Endothelial cell of umbilical vein (primary cell): ENCODE measurements at regions not wholly inside any gene's neighbourhood (a gene's known extent, or its start where the extent isn't known, plus 50 kb on each side); places are given as distances from the start of the nearest gene placed in this dataset.
"Not testable (repeated sequence)": the region's sequence is repeated elsewhere in the genome, so short reads cannot be mapped to it uniquely, and the experiment has no call there.

Experiments
- BruUV-seq: library from RNA; stranded (reverse); fragments of 400-500 nt; replicated peaks from 2 replicates; lab custom pipeline; 2021; lab: Mats Ljungman, UMichigan
- CTCF ChIA-PET: fragments of 300-600, 350-600 bp; sonication (Branson Sonifier 250); formaldehyde crosslinking; loops from one replicate; lab custom pipeline; 2021; ENCODE audit warnings: antibody characterized with exemption, inconsistent platforms; lab: Charles Lee
- POLR2A ChIA-PET: fragments of 300-600, 350-600 bp; sonication (Branson Sonifier 250); formaldehyde crosslinking; loops from one replicate; lab custom pipeline; 2021; ENCODE audit warnings: antibody characterized with exemption, inconsistent platforms; lab: Charles Lee
- DNase-seq: peaks from one replicate; pipeline ENCODE4 v3.0.0-alpha.2; 2011; ENCODE audit warnings: low read depth, low spot score
- FAIRE-seq: peaks from 2 replicates; lab custom pipeline; 2011; peaks lifted over from hg19 to GRCh38; lab: Jason Lieb, UNC
- H2AFZ ChIP-seq: 2 replicates; pipeline ENCODE4 v1.6.0; 2012; ENCODE audit warnings: low read depth, low read length, control low read depth, inconsistent platforms
- H3K27ac ChIP-seq: 2 replicates; pipeline ENCODE4 v1.5.1; 2011; ENCODE audit warnings: low read depth, mild to moderate bottlenecking, control low read depth, low read length, moderate library complexity; ENCODE audit not compliant: insufficient read depth
- H3K27me3 ChIP-seq, 2 experiments: 2 replicates each; pipeline versions ENCODE4 v1.6.0 to v1.6.1; 2011; ENCODE audit warnings: low read length in 2 of 2, mixed read lengths in 1 of 2; ENCODE audit not compliant: control insufficient read depth in 2 of 2, insufficient read depth in 2 of 2
- H3K36me3 ChIP-seq, 2 experiments: 2 replicates in 1 of 2; 3 replicates in 1 of 2; pipeline ENCODE4 v1.5.1; 2011; ENCODE audit warnings: low read length in 2 of 2, mild to moderate bottlenecking in 1 of 2, moderate library complexity in 1 of 2; ENCODE audit not compliant: control insufficient read depth in 2 of 2, insufficient read depth in 2 of 2; ENCODE audit errors: extremely low read depth in 1 of 2
- H3K4me1 ChIP-seq: 3 replicates; pipeline ENCODE4 v1.5.1; 2011; ENCODE audit warnings: mild to moderate bottlenecking, low read length; ENCODE audit not compliant: control insufficient read depth, insufficient read depth; ENCODE audit errors: extremely low read depth
- H3K4me2 ChIP-seq: 2 replicates; pipeline ENCODE4 v1.6.1; 2011; ENCODE audit warnings: low read length, control low read depth, mixed read lengths; ENCODE audit not compliant: insufficient read depth
- H3K4me3 ChIP-seq, 3 experiments: fragments of 200-600 bp in 1 of 3; sonication (generic), shearing (Covaris generic) in 1 of 3; replicated peaks in 1 of 3; 2 replicates each; pipeline ENCODE4 v1.5.1; 2011 to 2016; ENCODE audit warnings: control low read depth in 3 of 3, low read length in 3 of 3, mild to moderate bottlenecking in 2 of 3, inconsistent platforms in 1 of 3, low read depth in 1 of 3, moderate library complexity in 1 of 3; ENCODE audit not compliant: insufficient read depth in 1 of 3
- H3K79me2 ChIP-seq: 2 replicates; pipeline ENCODE4 v1.6.0; 2012; ENCODE audit warnings: low read length, inconsistent platforms; ENCODE audit not compliant: control insufficient read depth, insufficient read depth
- H3K9ac ChIP-seq: replicated peaks from 2 replicates; pipeline ENCODE3; 2011; ENCODE audit warnings: low read length, control low read depth; ENCODE audit not compliant: insufficient read depth; ENCODE audit errors: extremely low read depth
- H3K9me1 ChIP-seq: replicated peaks from 3 replicates; pipeline ENCODE4 v1.6.0; 2011; ENCODE audit warnings: mild to moderate bottlenecking, low read length; ENCODE audit not compliant: control insufficient read depth, insufficient read depth; ENCODE audit errors: extremely low read depth
- H3K9me3 ChIP-seq: replicated peaks from 2 replicates; pipeline ENCODE4 v1.5.1; 2012; ENCODE audit warnings: low read length, inconsistent platforms; ENCODE audit not compliant: control insufficient read depth, insufficient read depth
- H4K20me1 ChIP-seq: replicated peaks from 2 replicates; pipeline ENCODE3; 2011; ENCODE audit warnings: mild to moderate bottlenecking, low read length; ENCODE audit not compliant: control insufficient read depth, insufficient read depth; ENCODE audit errors: extremely low read depth
- CTCF ChIP-seq, 2 donors: IDR thresholded peaks; 1 replicate in 1 of 2; 2 replicates in 1 of 2; pipeline ENCODE4 v1.5.1; 2011; ENCODE audit warnings: low read length in 2 of 2, mild to moderate bottlenecking in 2 of 2, moderate library complexity in 2 of 2, control low read depth in 1 of 2, inconsistent platforms in 1 of 2, low read depth in 1 of 2; ENCODE audit not compliant: insufficient read depth in 1 of 2; ENCODE audit errors: extremely low read depth in 1 of 2
- EZH2 ChIP-seq: IDR thresholded peaks from 2 replicates; pipeline ENCODE4 v1.6.1; 2012; ENCODE audit warnings: borderline replicate concordance, low read depth, mild to moderate bottlenecking, moderate library complexity, low read length, inconsistent platforms; ENCODE audit not compliant: severe bottlenecking
- FOS ChIP-seq: IDR thresholded peaks from 2 replicates; pipeline ENCODE4 v1.6.1; 2011; ENCODE audit warnings: mild to moderate bottlenecking, low read length, moderate library complexity, borderline replicate concordance; ENCODE audit not compliant: insufficient read depth
- GATA2 ChIP-seq: IDR thresholded peaks from 2 replicates; pipeline ENCODE4 v1.7.0; 2011; ENCODE audit warnings: low read depth, mild to moderate bottlenecking, moderate library complexity, mixed read lengths, low read length; ENCODE audit not compliant: insufficient read length, insufficient read depth
- JUN ChIP-seq: IDR thresholded peaks from 2 replicates; pipeline ENCODE4 v1.6.1; 2011; ENCODE audit warnings: borderline replicate concordance, low read depth; ENCODE audit not compliant: insufficient read length, insufficient read depth
- MAX ChIP-seq: IDR thresholded peaks from 2 replicates; pipeline ENCODE4 v1.6.1; 2011; ENCODE audit not compliant: insufficient read depth, insufficient read length
- MYC ChIP-seq: IDR thresholded peaks from one replicate; pipeline ENCODE4 v1.6.1; 2011; ENCODE audit warnings: mild to moderate bottlenecking, low read depth, low read length
- POLR2A ChIP-seq: IDR thresholded peaks from 2 replicates; pipeline ENCODE4 v1.6.1; 2012; ENCODE audit warnings: low read depth, mild to moderate bottlenecking, control low read depth, low read length
- POLR2AphosphoS5 ChIP-seq: IDR thresholded peaks from 2 replicates; pipeline ENCODE4 v1.6.1; 2012; ENCODE audit warnings: low read depth, mild to moderate bottlenecking, control low read depth, low read length, moderate library complexity; ENCODE audit not compliant: insufficient read depth
- dilution Hi-C: fragments of 300-500 bp; cut with MboI; formaldehyde crosslinking; loops from one replicate; pipeline ENCODE4 v1.15.0; 2019; ENCODE audit warnings: low sequenced_read_pairs; ENCODE audit not compliant: extremely low pct_ligation_motif_present
- intact Hi-C: fragments of 100-400 bp; cut with micrococcal nuclease; formaldehyde crosslinking; loops from one replicate; pipeline ENCODE4 v1.10.0; 2022

GRCh38 chr4:175335331-175335730 is 417.2 kb downstream of the ADAM29 start:
- Histone ChIP-seq H3K79me2 (no peaks in the 10 kb centered on the region), H3K36me3 (no peaks in the 10 kb centered on the region), H3K9ac (no peak overlapping the region), H3K9me3 (peaks cover 6% of the 10 kb centered on the region), H3K4me1 (no peaks in the 10 kb centered on the region), H2AFZ (no peak overlapping the region), H4K20me1 (no peaks in the 10 kb centered on the region), H3K27ac (no peak overlapping the region), H3K4me3 (no peak overlapping the region), H3K4me2 (no peak overlapping the region), H3K9me1 (no peaks in the 10 kb centered on the region), H3K27me3 (no peaks in the 10 kb centered on the region)
- BruUV-seq = no TSS peak
- POLR2A ChIA-PET = no interaction called here
- FAIRE-seq (no peak), DNase-seq (no peak)
- TF ChIP-seq GATA2 = no peak
- TF ChIP-seq JUN = no peak
- no peak for TF ChIP-seq CTCF (IDR thresholded peaks at IDR 0.05; ENCODE audit: extremely low read depth in 1 of 2, insufficient read depth in 1 of 2, low read depth in 1 of 2, low read length in 2 of 2)
- TF ChIP-seq MAX = no peak
- TF ChIP-seq POLR2A = no peak
- TF ChIP-seq EZH2 = no peak
- no peak for TF ChIP-seq MYC
- no peak for TF ChIP-seq POLR2AphosphoS5
- no peak for TF ChIP-seq FOS
- intact Hi-C loops = no loop called here
- dilution Hi-C loops = no loop called here
- CTCF ChIA-PET = no interaction called here

GRCh38 chr4:175336570-175336969 is 418.4 kb downstream of the ADAM29 start:
- DNase-seq, H3K9me1 ChIP-seq, BruUV-seq, H2AFZ ChIP-seq, H4K20me1 ChIP-seq, H3K27me3 ChIP-seq, dilution Hi-C loops, H3K27ac ChIP-seq, CTCF ChIA-PET, H3K9ac ChIP-seq, H3K4me1 ChIP-seq, H3K4me3 ChIP-seq, POLR2A ChIA-PET, H3K9me3 ChIP-seq, H3K79me2 ChIP-seq, H3K4me2 ChIP-seq, H3K36me3 ChIP-seq, FAIRE-seq, intact Hi-C loops: not testable (repeated sequence)
